Stimulated activated CD8-positive, alpha-beta memory T cell treated with anti-CD3 and anti-CD28 coated beads, Interleukin-15, amount 100 ng/mL, for 1 hour (primary cell): ENCODE measurements at regions not wholly inside any gene's neighbourhood (a gene's known extent, or its start where the extent isn't known, plus 50 kb on each side); places are given as distances from the start of the nearest gene placed in this dataset.
"Not testable (repeated sequence)": the region's sequence is repeated elsewhere in the genome, so short reads cannot be mapped to it uniquely, and the experiment has no call there.

Experiments used
- DNase-seq: peaks from one replicate; pipeline ENCODE4 v3.0.0-alpha.2; 2020; ENCODE audit warnings: low read depth

DNA sequence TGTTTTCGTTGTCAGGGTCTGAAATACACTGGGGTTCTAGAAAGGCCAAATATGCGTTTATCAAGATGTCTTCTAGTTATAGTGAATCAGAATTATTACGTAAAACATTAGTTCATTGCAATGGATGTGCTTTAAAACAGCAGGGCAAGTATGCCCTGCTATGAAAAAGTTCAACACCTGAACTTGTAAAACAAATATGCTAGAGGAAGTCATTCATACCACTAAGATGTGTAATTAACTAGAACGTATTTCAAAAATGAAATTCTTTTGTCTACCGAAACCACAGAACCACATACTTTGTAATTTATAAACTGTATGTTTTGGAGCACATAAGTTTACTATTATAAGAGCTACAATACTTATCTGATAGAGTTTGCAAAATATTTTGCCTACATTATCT lies 266.2 kb downstream of the KCTD12 start:
- DNase-seq = no peak

DNA sequence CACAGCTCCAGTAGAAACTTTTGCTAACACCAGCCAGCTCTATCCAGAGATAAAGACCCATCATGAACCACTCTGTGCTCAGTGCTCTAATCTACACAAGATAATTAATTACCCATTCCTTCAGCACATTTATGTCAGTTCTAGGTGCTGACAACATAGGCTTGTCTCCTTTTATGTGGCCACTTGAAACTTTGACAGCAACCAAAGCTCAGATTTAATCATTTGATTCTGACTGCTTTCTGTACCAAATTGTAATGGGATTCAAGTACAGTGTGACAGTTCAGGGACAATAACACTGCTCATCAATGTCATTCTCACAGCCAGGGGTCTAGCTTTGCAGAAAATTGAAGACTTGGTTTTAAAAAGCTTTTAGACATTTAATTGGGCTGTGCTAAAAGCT lies 266.6 kb downstream of the KCTD12 start:
- no peak for DNase-seq

DNA sequence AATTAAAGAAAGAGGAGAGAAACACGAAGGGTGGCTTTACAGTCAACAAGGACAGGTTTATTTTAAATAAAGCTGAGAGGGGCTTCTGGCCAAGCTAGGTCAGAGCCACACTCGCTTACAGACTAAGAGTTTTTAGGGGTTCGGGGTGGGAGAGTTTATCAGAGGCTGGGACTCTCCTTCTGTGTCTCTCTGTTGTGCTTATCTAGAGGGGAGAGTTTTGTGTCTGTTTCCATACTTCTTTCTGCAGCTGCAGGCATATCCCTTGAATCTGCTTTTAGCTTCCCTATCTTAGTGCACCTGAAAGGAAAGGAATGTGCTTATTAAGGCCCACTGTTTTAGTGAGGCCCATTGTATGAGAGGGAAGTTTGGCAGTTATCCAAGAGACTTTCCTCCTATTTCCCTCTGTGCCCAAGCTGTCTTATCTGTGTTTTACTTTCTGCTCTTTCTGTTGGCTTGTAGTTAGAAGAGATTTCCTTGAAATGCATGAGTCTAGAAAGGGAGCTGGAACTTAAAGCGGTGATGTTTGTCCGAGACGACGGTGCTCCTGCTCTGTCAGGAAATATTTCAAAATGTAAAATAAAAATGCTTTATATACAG lies 275.3 kb downstream of the KCTD12 start:
- DNase-seq = no peak

DNA sequence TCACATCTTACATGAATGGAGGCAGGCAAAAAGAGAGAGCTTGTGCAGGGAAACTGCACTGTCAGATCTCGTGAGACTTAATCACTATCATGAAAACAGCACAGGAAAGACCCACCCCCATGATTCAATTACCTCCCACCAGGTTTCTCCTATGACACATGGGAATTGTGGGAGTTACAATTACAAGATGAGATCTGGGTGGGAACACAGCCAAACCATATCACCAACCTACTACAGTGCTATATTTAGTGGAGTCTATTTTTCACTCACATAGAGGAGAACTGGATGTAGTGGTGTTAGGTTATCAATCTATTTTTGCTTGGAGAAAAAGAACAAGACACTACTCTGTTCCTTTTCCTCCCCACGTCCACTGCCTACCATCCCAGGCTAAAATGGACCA lies 276.6 kb downstream of the KCTD12 start:
- no peak for DNase-seq

DNA sequence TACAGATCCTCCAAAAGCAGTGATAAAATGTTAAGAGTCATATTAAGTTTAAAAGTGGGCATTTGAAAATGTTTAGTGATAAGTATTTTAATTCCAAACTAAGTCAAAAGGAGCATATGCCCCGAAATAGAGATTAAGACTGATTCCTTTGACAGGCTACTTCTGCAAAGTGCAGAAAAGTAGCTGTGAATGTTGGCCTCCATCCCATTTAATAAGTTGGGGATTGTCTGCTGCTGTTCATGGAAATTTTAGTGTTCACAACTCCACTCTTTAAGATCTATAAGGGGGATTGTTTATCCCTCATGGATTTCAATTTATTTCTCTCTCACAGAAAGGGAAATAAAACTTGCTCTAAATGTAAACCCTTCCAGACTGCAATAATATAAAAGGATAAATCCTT lies 278.3 kb downstream of the KCTD12 start:
- DNase-seq = no peak

DNA sequence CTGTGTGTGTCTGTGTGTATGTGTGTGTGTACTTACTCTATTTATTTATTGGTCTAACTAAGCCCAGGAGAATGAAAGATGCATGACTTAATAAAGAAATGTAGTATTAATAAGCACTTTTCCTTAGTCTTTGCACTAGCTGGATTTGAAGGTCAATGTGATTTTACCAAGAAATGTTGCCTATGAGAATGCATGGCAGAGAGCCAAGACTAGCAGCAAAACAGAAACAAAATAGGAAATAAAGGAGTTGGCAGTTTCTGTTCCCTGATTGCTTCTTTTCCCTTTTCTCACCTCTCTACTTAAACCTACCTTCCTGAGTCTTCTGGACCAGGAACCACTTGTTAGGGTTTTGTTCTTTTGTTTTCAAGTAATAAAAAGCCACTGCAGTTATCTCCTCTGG lies 286.1 kb downstream of the KCTD12 start:
- no peak for DNase-seq

DNA sequence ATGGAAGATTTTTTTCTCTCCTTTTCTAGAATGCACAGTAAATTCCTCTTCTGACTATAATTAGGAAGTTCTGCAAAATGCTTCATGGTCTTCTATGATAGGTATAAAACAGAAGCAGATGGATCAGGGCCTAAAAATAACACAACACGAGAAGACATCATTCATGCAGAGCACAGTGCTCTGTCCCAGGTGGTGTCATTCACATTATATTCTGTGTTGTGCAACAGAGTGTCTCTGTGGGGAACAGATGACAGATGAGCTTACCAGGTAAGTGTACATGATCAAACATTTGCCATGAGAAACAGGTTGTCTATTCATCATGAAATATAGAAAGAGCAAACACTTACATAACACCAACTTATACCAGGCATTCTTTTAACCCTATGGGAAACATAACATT lies 288.3 kb downstream of the KCTD12 start:
- DNase-seq = no peak

DNA sequence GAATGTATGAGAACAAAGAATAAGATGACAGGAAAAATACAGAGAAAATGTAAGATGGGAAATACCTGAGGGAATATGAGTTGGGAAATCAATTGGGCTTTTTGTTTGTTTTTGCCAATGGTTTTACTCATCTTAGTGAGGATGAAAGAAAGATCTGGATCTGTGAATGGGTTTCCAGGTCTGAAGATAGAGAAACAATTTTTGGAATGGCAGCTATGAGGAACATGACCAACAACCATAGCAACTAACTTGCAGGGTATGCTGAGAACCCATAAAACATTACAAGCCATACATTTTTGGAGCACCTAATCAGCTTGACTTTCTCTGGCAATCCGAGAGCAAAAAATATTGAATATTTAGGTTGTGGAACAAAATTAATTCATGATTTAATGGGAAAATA lies 290.0 kb downstream of the KCTD12 start:
- DNase-seq = no peak

DNA sequence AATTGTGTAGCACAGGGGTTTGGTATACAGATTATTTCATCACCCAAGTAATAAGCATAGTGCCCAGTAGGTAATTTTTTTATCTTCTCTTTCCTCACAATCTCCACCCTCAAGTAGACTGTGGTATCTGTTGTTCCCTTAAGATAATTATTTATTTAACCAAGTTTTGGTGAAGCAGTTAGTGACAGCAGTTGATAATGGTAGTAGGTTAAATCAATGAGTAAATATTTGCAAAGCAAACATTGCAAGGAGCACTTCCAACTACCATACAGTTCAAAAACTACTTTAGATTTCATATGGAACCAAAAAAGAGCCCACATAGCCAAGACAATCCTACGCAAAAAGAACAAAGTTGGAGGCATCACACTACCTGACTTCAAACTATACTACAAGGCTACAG lies 291.8 kb downstream of the KCTD12 start:
- DNase-seq = no peak

DNA sequence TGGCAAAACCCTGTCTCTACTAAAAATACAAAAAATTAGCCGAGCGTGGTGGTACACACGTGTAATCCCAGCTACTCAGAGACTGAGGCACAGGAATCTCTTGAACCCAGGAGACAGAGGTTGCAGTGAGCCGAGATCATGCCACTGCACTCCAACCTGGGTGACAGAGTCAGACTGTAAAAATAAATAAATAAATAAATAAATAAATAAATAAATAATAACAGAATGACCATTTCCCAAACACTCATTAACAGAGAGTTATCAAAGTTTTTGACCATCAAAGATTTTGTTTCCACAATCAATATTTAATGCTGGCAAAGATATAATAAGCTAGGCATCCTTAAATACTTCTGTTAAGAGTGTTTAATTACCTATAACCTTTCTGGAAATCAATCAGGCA lies 299.4 kb downstream of the KCTD12 start:
- no peak for DNase-seq

DNA sequence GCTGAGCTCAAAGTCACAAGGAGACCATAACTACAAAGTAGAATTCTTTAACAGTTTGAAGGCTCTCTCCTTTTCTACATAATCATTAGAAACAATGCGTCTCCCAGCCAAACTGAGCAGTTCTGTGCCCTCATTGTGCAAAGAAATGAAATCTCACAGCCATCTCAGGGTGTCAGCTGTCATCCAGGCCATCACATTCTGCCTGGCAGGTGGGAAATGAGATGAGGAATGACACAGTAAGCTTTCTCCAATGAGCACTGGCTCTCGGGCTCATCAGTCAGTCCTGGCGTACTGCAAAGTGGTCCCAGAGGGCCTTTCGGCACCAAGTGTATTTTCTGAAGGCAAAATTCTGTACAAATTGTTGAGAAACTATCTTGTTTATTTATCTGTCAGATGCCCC lies 306.5 kb downstream of the KCTD12 start:
- no peak for DNase-seq

DNA sequence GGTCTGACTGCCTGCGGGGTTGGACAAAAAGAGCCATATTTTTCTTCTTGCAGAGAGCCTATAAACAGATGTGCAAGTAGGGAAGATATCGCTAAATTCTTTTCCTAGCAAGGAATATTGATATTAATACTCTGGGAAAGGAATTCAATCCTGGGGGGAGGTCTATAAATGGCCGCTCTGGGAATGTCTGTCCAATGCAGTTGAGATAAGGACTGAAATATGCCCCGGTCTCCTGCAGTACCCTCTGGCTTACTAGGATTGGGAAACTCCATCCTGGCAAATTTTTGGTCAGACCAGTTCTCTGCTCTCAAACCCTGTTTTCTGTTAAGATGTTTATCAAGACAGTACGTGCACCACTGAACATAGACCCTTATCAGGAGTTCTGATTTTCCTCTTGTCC lies 310.6 kb downstream of the KCTD12 start:
- not testable (repeated sequence) for DNase-seq

DNA sequence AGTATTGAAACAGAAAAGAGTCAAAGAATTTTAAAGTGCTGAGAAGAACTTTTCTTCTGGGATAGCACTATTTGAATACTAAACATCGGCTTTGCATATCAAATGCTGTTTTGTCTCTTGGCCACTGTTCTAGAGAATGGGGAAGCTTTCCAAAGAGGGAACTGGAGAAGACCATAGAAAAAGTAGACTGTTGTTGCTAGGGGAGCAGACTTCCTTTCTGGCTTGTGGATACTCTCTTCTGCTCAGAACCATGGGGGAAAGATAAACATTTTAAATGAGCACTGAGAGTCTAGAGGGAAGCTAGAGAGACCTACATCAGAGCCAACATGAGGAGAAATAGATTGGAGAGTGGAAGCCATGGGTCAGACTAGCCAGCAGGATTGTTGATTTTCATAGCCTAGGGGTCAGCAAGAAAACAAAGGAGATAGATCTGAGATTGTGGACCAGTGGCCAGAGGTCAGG lies 315.7 kb downstream of the KCTD12 start:
- DNase-seq = no peak

DNA sequence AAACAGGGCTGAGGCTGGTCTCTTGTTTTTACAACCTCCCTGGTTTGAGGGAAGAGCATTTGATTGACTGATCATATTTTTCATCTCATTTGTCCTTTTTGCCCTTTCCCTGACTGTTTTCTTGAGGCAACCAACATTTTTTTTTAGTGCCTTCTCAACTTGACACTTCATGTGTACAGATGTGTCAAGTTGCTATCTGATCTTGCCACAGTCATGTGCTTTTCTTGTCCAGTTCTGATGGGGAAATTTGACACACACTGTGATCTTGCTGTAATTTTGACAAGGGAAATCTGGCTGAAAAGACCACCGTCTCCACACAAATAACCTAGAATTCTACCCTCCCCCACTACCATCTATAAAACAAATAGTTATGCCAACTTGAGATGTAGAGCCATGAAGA lies 329.6 kb downstream of the KCTD12 start:
- no peak for DNase-seq

DNA sequence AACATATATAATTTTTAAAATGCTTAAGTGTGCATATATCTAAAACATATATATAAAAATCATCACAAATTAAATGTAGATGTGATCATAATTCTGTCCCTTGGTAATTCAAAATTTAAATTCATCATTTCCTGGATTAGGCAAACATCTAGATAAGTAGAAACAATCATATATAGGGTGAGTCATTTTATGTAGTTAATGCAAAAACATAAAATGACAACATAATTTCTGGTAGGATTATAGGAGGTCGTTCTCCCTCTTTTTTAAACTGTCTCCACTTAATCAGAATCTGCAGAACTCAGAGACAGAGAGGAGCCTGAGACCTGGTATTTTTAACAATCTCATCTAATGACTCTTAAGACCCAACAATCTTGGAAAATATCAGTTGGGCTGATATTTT lies 333.4 kb downstream of the KCTD12 start:
- no peak for DNase-seq

DNA sequence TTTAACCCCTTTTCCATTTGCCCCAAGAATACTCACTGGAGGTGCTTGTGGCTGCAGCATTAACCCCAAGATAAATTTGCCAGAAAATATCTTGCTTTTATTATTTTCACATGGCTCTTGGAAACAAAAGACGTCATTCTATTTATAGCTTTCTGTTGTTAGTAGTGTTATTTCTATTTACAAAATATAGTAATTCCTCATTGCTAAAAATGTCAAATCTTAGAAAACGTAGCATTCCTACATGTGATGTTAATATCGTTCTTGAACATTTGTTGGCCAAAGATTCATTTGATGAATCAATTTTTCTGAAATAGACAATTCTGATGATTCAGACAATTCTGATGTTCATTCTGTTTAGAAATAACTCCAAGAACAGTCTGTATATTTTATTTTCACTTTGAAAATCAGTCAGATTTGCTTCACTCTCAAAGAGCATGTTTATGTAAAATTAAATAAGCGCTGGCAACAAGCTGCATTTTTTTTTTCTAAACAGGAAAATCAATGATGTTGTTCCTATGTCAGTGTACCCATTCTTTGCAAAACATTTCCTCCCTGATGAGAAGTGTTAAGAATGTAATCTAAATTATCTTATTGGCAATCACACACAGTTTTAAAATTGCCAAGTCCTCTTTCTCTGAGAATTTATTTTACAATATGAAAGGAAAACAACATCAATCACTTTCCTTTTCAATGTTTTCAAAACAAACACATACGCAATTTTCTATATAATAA lies 334.0 kb downstream of the KCTD12 start:
- no peak for DNase-seq

DNA sequence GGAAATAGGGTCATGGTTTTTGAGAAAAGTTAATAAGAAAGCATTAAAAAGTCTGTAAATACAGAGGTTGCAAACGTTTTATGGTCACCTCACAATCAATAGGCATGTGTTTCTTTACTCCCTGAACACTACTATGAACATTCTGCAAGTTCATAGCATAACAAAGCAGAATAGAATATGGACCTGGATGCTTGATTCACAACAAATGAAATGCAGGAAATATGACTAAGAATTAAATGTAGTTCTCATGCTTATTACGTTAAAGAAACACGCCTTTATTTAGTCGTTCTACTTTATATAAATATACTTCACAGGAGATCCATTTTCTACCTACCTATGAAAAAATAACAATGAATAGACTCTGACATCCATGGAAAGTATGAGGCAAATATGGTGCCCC lies 344.0 kb downstream of the KCTD12 start:
- no peak for DNase-seq

DNA sequence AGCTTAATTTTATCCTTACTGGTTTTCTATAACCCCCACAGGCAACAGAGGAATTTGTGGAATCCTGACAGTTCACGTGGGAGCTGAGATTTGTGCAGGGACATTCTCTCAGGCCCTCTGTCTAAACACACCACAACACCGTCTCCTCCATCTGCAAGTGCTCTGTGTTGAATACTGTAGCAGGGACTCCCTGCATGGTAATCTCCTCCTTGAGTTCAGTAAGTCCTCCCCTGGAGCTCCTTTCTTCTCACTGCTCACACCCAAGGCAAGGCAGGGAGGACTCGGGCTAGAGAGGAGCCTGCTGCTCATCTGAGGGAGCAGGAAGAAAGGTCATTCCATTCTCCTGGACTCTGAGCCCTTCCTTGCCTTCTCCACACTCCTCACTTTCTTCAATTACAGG lies 348.2 kb downstream of the KCTD12 start:
- no peak for DNase-seq

DNA sequence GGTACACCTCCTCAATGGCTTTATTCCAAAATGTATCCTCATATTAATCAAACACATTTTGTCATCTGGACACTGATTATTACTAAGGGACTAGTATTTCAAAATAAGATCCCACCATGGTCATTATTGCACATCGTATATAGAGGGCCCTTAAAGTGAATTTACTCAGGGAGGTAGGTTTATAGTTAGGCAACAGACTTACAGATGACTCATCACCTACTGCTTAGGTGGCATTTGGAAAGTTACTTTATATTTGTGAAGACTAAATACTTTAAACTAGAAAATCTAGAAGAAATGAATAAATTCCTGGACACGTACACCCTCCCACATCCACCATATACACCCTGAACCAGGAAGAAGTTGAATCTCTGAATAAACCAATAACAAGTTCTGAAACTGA lies 353.0 kb downstream of the KCTD12 start:
- DNase-seq = no peak

DNA sequence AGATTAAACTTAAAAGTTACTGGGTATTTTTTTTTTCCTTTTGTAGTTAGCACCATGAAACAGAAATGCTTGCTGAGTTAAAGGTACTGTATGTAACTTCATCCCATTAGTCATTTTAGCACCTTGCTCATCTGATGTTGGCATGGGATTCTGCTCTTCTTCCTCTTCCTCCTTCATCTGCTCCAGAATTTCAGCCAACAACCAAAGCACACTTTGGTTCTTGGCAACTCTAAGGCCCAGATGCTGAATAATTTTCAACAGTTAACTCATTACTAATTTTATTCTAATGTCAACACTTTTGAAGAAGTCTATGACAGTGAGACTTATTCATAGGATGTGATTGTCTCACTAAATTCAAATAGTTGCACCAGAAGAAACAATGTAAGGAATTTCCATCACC lies 359.2 kb downstream of the KCTD12 start:
- no peak for DNase-seq

DNA sequence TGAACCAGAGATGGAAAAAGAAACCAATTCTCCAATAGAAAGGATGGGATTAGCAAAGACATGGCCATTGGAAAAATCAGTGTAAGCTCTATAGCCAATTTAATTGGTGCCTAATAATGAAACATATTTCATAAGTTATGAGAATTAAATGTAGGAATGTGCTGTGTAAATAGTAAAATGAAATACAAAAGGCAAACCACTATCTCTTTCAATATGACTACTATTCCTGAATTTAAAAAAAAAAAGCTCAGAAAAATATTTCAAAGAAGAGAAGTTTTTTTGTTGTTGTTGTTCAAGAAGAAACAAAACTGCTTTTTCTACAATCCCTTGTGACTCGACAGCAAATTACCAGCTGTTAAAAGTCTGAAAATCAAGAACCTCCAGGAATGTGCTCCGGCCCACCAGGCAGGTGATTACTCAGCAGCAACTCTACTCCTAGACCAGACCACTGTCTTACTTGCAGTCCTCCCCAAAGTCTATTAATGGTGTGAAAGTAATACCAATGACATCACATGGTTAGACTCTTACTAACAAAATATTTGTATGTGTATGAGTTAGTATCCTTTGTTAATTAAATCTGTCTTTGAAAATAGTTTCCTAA lies 362.4 kb downstream of the KCTD12 start:
- no peak for DNase-seq

DNA sequence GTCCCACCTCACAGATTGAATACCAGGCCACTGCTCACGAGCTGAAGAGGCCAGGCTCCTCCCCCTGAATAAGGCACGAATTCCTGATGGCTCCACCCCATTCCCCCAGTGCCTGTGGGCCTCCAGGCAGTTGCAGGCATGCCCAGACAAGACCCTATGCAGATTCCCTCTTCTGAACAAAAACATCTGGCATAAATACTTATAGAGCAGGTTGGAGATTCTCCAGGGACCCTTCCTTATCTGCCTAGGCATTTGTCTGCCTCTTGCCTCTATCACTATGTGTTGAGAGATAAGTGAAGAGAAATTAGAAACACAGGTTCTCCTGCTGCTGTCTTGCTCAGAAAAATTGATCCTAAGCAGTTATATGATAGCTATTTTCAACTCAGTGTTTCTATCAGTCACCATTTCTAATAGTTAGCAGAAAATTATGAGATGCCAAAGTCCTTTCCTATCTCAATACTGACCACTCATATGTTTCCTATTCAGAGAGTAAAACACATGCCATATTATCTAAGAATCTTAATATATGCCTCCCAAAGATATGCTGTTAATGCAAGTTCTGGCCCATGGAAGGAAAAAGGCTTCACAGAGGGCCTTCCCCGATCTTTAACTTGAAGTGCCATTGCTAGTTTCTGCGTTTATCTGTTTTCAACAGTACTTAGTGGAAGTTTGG lies 364.0 kb downstream of the KCTD12 start:
- no peak for DNase-seq

DNA sequence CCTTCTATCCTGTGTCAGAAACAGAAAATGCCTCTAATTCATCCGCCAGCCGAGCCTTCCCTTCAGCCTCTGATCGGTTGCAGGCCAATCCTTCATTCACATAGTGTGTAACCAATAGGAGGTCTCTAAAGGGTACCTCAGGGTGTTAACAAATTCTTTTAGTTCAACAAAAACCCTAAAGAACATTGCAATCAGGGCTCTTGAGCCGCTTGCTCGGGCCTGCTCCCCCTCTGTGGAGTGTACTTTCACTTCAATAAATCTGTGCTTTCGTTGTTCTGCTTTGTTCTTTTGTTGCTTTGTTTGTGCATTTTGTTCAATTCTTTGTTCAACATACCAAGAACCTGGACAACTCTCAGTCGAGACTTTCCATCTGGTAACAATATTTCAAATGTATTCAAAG lies 366.5 kb downstream of the KCTD12 start:
- no peak for DNase-seq
